WTC11 (cell line): ENCODE measurements at regions not wholly inside any gene's neighbourhood (a gene's known extent, or its start where the extent isn't known, plus 50 kb on each side); places are given as distances from the start of the nearest gene placed in this dataset.

Experiments
- ATAC-seq: fragments of 200-7000 bp; cut with Tn5 transposase; 2 replicates; pipeline ENCODE4 v1.10.0; 2021; ENCODE audit warnings: mild to moderate bottlenecking, moderate library complexity
- CTCF ChIA-PET: fragments of 300-600 bp; sonication (Branson Sonifier 250); formaldehyde crosslinking; loops from one replicate; lab custom pipeline; 2021; ENCODE audit warnings: antibody characterized with exemption; lab: Charles Lee
- POLR2A ChIA-PET: fragments of 350-600 bp; sonication (Branson Sonifier 250); formaldehyde crosslinking; loops from one replicate; lab custom pipeline; 2021; ENCODE audit warnings: antibody characterized with exemption; lab: Charles Lee
- DNase-seq: peaks from one replicate; pipeline ENCODE4 v3.0.0; 2021; ENCODE audit warnings: low spot score
- H3K27ac Mint-ChIP-seq: 2 replicates; pipeline ENCODE4 v1.8.0; 2021; ENCODE audit warnings: mixed read lengths
- H3K27me3 Mint-ChIP-seq: 2 replicates; pipeline ENCODE4 v1.8.0; 2021; ENCODE audit warnings: low read depth, mild to moderate bottlenecking, moderate library complexity, mixed read lengths
- H3K36me3 Mint-ChIP-seq: 2 replicates; pipeline ENCODE4 v1.8.0; 2021; ENCODE audit warnings: mixed read lengths
- H3K4me1 Mint-ChIP-seq: 2 replicates; pipeline ENCODE4 v1.8.0; 2022; ENCODE audit warnings: mixed read lengths
- H3K4me3 Mint-ChIP-seq: 2 replicates; pipeline ENCODE4 v1.8.0; 2021; ENCODE audit warnings: mild to moderate bottlenecking, moderate library complexity, mixed read lengths
- H3K9me3 Mint-ChIP-seq: 2 replicates; pipeline ENCODE4 v1.8.0; 2021; ENCODE audit warnings: mixed read lengths
- ATF6 ChIP-seq: sonication (generic); formaldehyde crosslinking; IDR thresholded peaks from 2 replicates; pipeline ENCODE4 v1.8.1; 2023; ENCODE audit warnings: mild to moderate bottlenecking, missing genetic modification reagents
- E2F5 ChIP-seq: sonication (generic); formaldehyde crosslinking; IDR thresholded peaks from 2 replicates; pipeline ENCODE4 v1.8.1; 2022; ENCODE audit warnings: mild to moderate bottlenecking, moderate library complexity, missing genetic modification reagents
- ESRRA ChIP-seq: sonication (generic); formaldehyde crosslinking; IDR thresholded peaks from 2 replicates; pipeline ENCODE4 v1.8.1; 2022; ENCODE audit warnings: mild to moderate bottlenecking, missing genetic modification reagents, borderline replicate concordance
- FOXJ3 ChIP-seq: sonication (generic); formaldehyde crosslinking; IDR thresholded peaks from 2 replicates; pipeline ENCODE4 v1.9.0; 2021; ENCODE audit warnings: missing genetic modification reagents, mild to moderate bottlenecking, borderline replicate concordance
- FOXP1 ChIP-seq: sonication (generic); formaldehyde crosslinking; IDR thresholded peaks from 2 replicates; pipeline ENCODE4 v1.8.0; 2022; ENCODE audit warnings: missing genetic modification reagents, mild to moderate bottlenecking, moderate library complexity, borderline replicate concordance
- GRHL2 ChIP-seq: fragments of 250-450 bp; sonication (Bioruptor Pico); IDR thresholded peaks from 2 replicates; pipeline ENCODE4 v1.8.0; 2022; ENCODE audit warnings: mild to moderate bottlenecking, moderate library complexity; ENCODE audit not compliant: insufficient replicate concordance, severe bottlenecking
- GTF2I ChIP-seq: fragments of 250-450 bp; sonication (Bioruptor Pico); conservative IDR thresholded peaks from 2 replicates; pipeline ENCODE4 v1.4.0; 2021; ENCODE audit warnings: mild to moderate bottlenecking
- KAT7 ChIP-seq: sonication (generic); formaldehyde crosslinking; IDR thresholded peaks from 2 replicates; pipeline ENCODE4 v1.8.1; 2023; ENCODE audit warnings: missing genetic modification reagents, mild to moderate bottlenecking, borderline replicate concordance
- NFYB ChIP-seq: sonication (generic); formaldehyde crosslinking; conservative IDR thresholded peaks from 2 replicates; pipeline ENCODE4 v1.8.0; 2022; ENCODE audit warnings: low read depth, missing genetic modification reagents
- NR2C2 ChIP-seq: sonication (generic); formaldehyde crosslinking; IDR thresholded peaks from 2 replicates; pipeline ENCODE4 v1.8.0; 2022; ENCODE audit warnings: mild to moderate bottlenecking, missing genetic modification reagents
- PRDM15 ChIP-seq: sonication (generic); formaldehyde crosslinking; IDR thresholded peaks from 2 replicates; pipeline ENCODE4 v1.8.0; 2022; ENCODE audit warnings: missing genetic modification reagents
- PRRX2 ChIP-seq: fragments of 250-450 bp; sonication (Bioruptor Pico); IDR thresholded peaks from 2 replicates; pipeline ENCODE4 v1.8.0; 2021; ENCODE audit warnings: mild to moderate bottlenecking
- STAT6 ChIP-seq: sonication (generic); formaldehyde crosslinking; conservative IDR thresholded peaks from 2 replicates; pipeline ENCODE4 v1.8.1; 2023; ENCODE audit warnings: mild to moderate bottlenecking, low read depth, missing genetic modification reagents, moderate library complexity
- TEAD1 ChIP-seq: sonication (generic); formaldehyde crosslinking; IDR thresholded peaks from 2 replicates; pipeline ENCODE4 v1.8.0; 2022; ENCODE audit warnings: mild to moderate bottlenecking, missing genetic modification reagents
- ZBTB43 ChIP-seq: sonication (generic); formaldehyde crosslinking; IDR thresholded peaks from 2 replicates; pipeline ENCODE4 v1.8.1; 2023; ENCODE audit warnings: mild to moderate bottlenecking, missing genetic modification reagents
- ZNF121 ChIP-seq: sonication (generic); formaldehyde crosslinking; IDR thresholded peaks from 2 replicates; pipeline ENCODE4 v1.8.0; 2023; ENCODE audit warnings: missing genetic modification reagents
- ZNF263 ChIP-seq: sonication (generic); formaldehyde crosslinking; IDR thresholded peaks from 2 replicates; pipeline ENCODE4 v1.8.1; 2022; ENCODE audit warnings: low read depth, mild to moderate bottlenecking, moderate library complexity, missing genetic modification reagents
- ZNF396 ChIP-seq: fragments of 250-450 bp; sonication (Bioruptor Pico); IDR thresholded peaks from 2 replicates; pipeline ENCODE4 v1.8.0; 2021; ENCODE audit warnings: mild to moderate bottlenecking, moderate library complexity, borderline replicate concordance
- ZNF671 ChIP-seq: fragments of 250-450 bp; sonication (Bioruptor Pico); IDR thresholded peaks from 2 replicates; pipeline ENCODE4 v1.8.0; 2021; ENCODE audit warnings: mild to moderate bottlenecking
- TF ChIP-seq, protein P1 (sequence below): fragments of 250-450 bp; sonication (Bioruptor Pico); IDR thresholded peaks from 2 replicates; pipeline ENCODE4 v1.8.0; 2021; ENCODE audit warnings: mild to moderate bottlenecking

DNA sequence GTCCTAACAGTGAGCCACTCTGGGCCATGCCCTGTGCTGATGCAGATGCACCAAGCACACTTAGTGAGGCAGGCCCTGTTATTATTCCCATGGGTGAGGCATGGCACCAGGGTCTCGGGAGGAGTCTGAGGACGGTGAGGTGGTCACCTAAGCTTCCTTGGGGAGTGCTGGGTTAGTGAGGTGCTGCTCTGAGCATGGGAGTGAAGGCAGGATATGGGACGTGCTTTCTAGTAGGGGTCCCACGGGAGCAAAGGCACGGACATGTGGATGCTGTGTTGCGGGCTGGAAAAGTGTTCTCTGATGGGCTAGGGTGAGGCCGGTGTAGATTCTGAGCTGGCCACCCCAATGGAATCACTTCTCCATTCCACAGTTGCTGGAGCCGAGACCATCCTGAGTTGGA is 77.5 kb upstream of the CSF3R start:
- H3K4me1 Mint-ChIP-seq = no peaks in the 10 kb centered on the region
- DNase-seq = no peak
- H3K4me3 Mint-ChIP-seq = no peak overlapping the region
- POLR2A ChIA-PET = no interaction called here
- no peak overlapping the region for H3K27ac Mint-ChIP-seq
- ATAC-seq = no peak
- CTCF ChIA-PET = interaction anchor here (0.9 to 1.5 kb wide), 3 partner anchors 16 to 49 kb away, joined by 3 to 8 read pairs (median 3); no protein-coding TSS in a partner anchor
- H3K36me3 Mint-ChIP-seq = no peaks in the 10 kb centered on the region
- TF ChIP-seq NR2C2 (CRISPR knock-in tag) (no peak), ATF6 (CRISPR knock-in tag) (no peak), PRDM15 (CRISPR knock-in tag) (no peak), ZNF263 (CRISPR knock-in tag) (no peak), ESRRA (CRISPR knock-in tag) (no peak), FOXP1 (CRISPR knock-in tag) (no peak), FOXJ3 (no peak), E2F5 (CRISPR knock-in tag) (no peak)
- TF ChIP-seq, all 79 proteins: peak for 0
- no peaks in the 10 kb centered on the region for H3K9me3 Mint-ChIP-seq
- H3K27me3 Mint-ChIP-seq = peaks cover under 1% of the 10 kb centered on the region

DNA sequence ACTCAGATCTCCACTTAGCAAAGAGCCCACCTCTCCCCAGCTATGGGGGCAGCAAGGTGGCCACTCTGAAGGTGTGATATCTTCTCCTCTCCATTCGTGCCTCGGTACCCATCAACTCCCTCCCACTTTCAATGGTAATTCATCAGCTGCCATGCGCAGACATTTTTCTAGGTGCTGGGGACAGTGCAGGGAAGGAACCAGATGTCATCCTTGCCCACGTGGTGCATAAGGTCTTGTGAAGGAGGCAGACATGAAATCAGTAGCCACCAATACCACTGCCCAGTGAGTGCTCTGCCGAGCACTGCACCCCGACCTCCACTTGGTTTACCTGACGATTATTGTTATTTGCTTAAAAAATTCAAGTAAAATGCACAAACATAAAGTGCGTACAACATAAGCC is 76.3 kb upstream of the CSF3R start:
- Mint-ChIP-seq H3K27ac (no peak overlapping the region), H3K36me3 (no peaks in the 10 kb centered on the region), H3K4me1 (no peaks in the 10 kb centered on the region), H3K27me3 (peaks cover 6% of the 10 kb centered on the region), H3K4me3 (no peak overlapping the region), H3K9me3 (no peaks in the 10 kb centered on the region)
- DNase-seq (no peak), ATAC-seq (no peak)
- ChIA-PET CTCF (interaction anchor here (1.1 to 3.7 kb wide), 3 partner anchors 17 to 43 kb away, joined by 3 to 13 read pairs (median 4); no protein-coding TSS in a partner anchor), POLR2A (no interaction called here)
- TF ChIP-seq GRHL2 (CRISPR knock-in tag) (no peak), TEAD1 (CRISPR knock-in tag) (no peak), STAT6 (CRISPR knock-in tag) (no peak), ZNF396 (CRISPR knock-in tag) (no peak), ZNF121 (no peak), GTF2I (CRISPR knock-in tag) (no peak), ATF6 (CRISPR knock-in tag) (no peak), ZBTB43 (CRISPR knock-in tag) (no peak), PRRX2 (CRISPR knock-in tag) (no peak), NFYB (CRISPR knock-in tag) (no peak), KAT7 (CRISPR knock-in tag) (no peak), ZNF671 (CRISPR knock-in tag) (no peak), NR2C2 (CRISPR knock-in tag) (no peak)
- TF ChIP-seq, protein P1, sequence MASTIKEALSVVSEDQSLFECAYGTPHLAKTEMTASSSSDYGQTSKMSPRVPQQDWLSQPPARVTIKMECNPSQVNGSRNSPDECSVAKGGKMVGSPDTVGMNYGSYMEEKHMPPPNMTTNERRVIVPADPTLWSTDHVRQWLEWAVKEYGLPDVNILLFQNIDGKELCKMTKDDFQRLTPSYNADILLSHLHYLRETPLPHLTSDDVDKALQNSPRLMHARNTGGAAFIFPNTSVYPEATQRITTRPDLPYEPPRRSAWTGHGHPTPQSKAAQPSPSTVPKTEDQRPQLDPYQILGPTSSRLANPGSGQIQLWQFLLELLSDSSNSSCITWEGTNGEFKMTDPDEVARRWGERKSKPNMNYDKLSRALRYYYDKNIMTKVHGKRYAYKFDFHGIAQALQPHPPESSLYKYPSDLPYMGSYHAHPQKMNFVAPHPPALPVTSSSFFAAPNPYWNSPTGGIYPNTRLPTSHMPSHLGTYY (CRISPR knock-in tag) = no peak
